Mammary epithelial cell (primary cell): ENCODE measurements at regions not wholly inside any gene's neighbourhood (a gene's known extent, or its start where the extent isn't known, plus 50 kb on each side); places are given as distances from the start of the nearest gene placed in this dataset.

ENCODE experiments used
- EZH2 ChIP-seq: IDR thresholded peaks from 2 replicates; pipeline ENCODE4 v1.6.1; 2012; ENCODE audit warnings: low read length, inconsistent platforms, borderline replicate concordance
- TF ChIP-seq, protein P1 (sequence below), 2 donors: IDR thresholded peaks in 1 of 2; conservative IDR thresholded peaks in 1 of 2; 2 replicates each; pipeline ENCODE4 v1.5.1; 2011 to 2012; ENCODE audit warnings: inconsistent platforms in 2 of 2, low read length in 2 of 2, mild to moderate bottlenecking in 2 of 2, control low read depth in 1 of 2, low read depth in 1 of 2; ENCODE audit not compliant: insufficient read depth in 1 of 2; ENCODE audit errors: extremely low read depth in 1 of 2

DNA sequence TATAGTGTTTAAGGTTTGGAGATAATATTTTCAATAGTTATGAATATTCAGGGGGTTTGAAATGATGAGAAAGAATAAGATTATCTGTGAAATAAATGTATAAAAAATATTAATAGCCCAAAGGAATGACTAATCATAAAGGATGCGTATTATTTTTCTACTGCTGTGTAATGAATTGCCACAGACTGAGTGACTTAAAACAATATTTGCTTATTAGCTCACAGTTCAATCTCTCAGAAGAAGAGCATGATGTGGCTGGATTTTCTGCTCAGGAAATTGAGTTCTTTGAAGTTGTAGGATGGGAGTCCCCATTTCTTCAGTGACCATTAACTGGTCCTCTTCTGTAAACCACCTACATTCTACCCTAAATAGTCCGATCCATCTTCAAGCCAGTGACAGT is 1680.8 kb upstream of the AGA start:
- TF ChIP-seq, protein P1, sequence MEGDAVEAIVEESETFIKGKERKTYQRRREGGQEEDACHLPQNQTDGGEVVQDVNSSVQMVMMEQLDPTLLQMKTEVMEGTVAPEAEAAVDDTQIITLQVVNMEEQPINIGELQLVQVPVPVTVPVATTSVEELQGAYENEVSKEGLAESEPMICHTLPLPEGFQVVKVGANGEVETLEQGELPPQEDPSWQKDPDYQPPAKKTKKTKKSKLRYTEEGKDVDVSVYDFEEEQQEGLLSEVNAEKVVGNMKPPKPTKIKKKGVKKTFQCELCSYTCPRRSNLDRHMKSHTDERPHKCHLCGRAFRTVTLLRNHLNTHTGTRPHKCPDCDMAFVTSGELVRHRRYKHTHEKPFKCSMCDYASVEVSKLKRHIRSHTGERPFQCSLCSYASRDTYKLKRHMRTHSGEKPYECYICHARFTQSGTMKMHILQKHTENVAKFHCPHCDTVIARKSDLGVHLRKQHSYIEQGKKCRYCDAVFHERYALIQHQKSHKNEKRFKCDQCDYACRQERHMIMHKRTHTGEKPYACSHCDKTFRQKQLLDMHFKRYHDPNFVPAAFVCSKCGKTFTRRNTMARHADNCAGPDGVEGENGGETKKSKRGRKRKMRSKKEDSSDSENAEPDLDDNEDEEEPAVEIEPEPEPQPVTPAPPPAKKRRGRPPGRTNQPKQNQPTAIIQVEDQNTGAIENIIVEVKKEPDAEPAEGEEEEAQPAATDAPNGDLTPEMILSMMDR (conservative IDR thresholded peaks at IDR 0.05 in 1 of 2, IDR thresholded peaks at IDR 0.05 in 1 of 2; ENCODE audit: extremely low read depth in 1 of 2, insufficient read depth in 1 of 2, low read depth in 1 of 2, low read length in 2 of 2): no peak
- TF ChIP-seq EZH2: no peak
